WERI-Rb-1 (cell line): ENCODE measurements at regions not wholly inside any gene's neighbourhood (a gene's known extent, or its start where the extent isn't known, plus 50 kb on each side); places are given as distances from the start of the nearest gene placed in this dataset.
A peak's percentile ranks its signal among the peaks of the same experiment; 100 is the strongest.

Experiments used
- DNase-seq: peaks from one replicate; pipeline ENCODE4 v3.0.0-alpha.2; 2020
- H3K27ac ChIP-seq: fragments of 250-450 bp; sonication (Bioruptor Pico); 2 replicates; pipeline ENCODE4 v1.5.1; 2020; ENCODE audit warnings: mild to moderate bottlenecking, moderate library complexity
- H3K27me3 ChIP-seq: fragments of 250-450 bp; sonication (Bioruptor Pico); 2 replicates; pipeline ENCODE4 v1.5.1; 2021; ENCODE audit warnings: mild to moderate bottlenecking, low read depth, moderate library complexity; ENCODE audit not compliant: insufficient read depth, severe bottlenecking
- H3K36me3 ChIP-seq: fragments of 250-450 bp; sonication (Bioruptor Pico); 2 replicates; pipeline ENCODE4 v1.5.1; 2020; ENCODE audit warnings: mild to moderate bottlenecking, moderate library complexity
- H3K4me3 ChIP-seq: 2 replicates; pipeline ENCODE4 v1.5.1; 2011; ENCODE audit warnings: low read depth, mild to moderate bottlenecking, control low read depth, low read length
- H3K9me3 ChIP-seq: fragments of 250-450 bp; sonication (Bioruptor Pico); 2 replicates; pipeline ENCODE4 v1.5.1; 2021; ENCODE audit warnings: mild to moderate bottlenecking, moderate library complexity; ENCODE audit not compliant: severe bottlenecking
- TF ChIP-seq, protein P1 (sequence below): IDR thresholded peaks from 2 replicates; pipeline ENCODE4 v1.5.1; 2011; ENCODE audit warnings: low read depth, mild to moderate bottlenecking, control low read depth, inconsistent platforms, low read length

DNA sequence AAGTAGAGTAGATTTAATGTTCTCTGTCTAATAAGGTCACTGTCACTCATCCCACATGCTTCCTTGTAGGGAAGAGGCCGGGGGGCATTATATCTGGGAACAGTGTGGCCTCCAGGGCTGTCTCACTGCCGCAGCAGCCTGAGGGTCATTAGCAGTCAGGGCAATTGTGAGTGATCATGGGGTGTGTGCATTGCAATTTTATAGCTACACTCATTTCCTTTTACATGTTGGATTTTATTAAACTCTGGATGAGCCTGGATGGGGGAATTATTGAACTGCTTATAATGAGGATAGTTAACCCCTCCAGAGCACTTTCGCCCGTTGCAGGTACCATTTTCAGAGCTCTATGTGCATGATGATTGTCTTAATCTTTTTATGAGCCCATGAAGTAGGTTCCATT is 60.9 kb upstream of the DISP3 start:
- TF ChIP-seq, protein P1, sequence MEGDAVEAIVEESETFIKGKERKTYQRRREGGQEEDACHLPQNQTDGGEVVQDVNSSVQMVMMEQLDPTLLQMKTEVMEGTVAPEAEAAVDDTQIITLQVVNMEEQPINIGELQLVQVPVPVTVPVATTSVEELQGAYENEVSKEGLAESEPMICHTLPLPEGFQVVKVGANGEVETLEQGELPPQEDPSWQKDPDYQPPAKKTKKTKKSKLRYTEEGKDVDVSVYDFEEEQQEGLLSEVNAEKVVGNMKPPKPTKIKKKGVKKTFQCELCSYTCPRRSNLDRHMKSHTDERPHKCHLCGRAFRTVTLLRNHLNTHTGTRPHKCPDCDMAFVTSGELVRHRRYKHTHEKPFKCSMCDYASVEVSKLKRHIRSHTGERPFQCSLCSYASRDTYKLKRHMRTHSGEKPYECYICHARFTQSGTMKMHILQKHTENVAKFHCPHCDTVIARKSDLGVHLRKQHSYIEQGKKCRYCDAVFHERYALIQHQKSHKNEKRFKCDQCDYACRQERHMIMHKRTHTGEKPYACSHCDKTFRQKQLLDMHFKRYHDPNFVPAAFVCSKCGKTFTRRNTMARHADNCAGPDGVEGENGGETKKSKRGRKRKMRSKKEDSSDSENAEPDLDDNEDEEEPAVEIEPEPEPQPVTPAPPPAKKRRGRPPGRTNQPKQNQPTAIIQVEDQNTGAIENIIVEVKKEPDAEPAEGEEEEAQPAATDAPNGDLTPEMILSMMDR, result no peak
- no peaks in the 10 kb centered on the region for H3K27me3 ChIP-seq
- no peak overlapping the region for H3K27ac ChIP-seq
- no peaks in the 10 kb centered on the region for H3K36me3 ChIP-seq
- no peak for DNase-seq
- H3K4me3 ChIP-seq, result no peak overlapping the region
- H3K9me3 ChIP-seq, result no peaks in the 10 kb centered on the region

DNA sequence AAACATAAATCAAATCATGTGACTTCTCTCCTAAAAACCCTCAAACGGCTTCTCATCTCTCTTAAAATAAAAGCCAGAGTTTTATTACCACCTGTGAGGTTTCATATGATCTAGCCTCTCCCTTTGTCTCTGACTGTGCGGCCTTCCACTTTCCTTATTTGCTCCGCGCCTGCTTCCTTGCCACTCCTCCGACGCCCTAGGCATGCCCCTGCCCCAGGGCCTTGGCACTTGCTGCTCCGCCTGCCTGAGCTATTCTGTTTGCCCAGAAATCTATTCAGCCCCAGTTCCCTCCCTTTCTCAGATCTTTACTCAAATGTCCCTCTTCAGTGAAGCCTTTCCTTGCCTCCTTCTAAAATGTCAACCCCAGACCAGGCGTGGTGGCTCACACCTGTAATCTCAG is 57.5 kb upstream of the DISP3 start:
- Histone ChIP-seq H3K27me3 (no peaks in the 10 kb centered on the region), H3K36me3 (no peaks in the 10 kb centered on the region), H3K27ac (no peak overlapping the region), H3K9me3 (no peaks in the 10 kb centered on the region), H3K4me3 (no peak overlapping the region)
- no peak for DNase-seq
- TF ChIP-seq, protein P1, result no peak

DNA sequence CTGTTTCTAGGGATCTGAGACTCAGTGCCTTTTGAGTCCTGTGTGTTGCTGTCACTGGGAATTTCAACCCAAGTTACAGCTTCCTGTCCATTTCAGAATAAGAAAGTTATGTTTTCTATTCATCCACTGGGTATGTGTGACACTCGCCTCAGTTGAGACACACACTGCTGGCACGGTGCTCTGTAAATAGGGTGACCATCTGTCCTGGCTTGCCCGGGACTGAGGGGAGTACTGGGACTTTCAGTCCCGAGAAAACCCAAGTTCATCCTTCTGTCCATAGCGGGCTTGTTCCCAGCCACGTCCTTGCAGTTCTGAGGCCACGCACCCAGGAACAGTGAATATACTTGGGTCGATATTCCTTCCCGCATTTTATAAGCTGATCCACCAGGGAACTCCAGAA is 56.3 kb upstream of the DISP3 start:
- H3K9me3 ChIP-seq, result no peaks in the 10 kb centered on the region
- H3K27ac ChIP-seq, result peak overlapping the region; percentile 5; the same call in 1 of the 2 replicates
- H3K27me3 ChIP-seq, result no peaks in the 10 kb centered on the region
- no peak overlapping the region for H3K4me3 ChIP-seq
- H3K36me3 ChIP-seq, result no peaks in the 10 kb centered on the region
- TF ChIP-seq, protein P1, result no peak
- DNase-seq, result peak; percentile 34

DNA sequence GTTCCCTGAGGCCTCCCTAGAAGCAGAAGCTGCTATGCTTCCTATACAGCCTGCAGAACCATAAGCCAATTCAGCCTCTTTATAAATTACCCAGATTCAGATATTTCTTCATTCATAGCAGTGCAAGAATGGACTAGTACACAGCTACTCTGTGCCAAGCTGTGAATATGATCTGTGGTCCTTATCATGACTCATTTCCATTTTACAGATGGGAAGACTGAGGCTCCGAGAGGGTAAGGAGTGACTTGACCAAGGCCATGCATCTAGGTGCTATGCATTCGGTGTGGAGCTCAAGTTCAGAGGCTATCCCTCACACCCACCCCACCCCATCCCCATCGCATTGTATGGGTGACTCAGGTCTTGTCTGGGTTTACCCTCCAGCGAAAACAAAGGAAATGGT is 52.3 kb upstream of the DISP3 start:
- Histone ChIP-seq H3K27ac (no peak overlapping the region), H3K27me3 (no peaks in the 10 kb centered on the region), H3K4me3 (no peak overlapping the region), H3K36me3 (no peaks in the 10 kb centered on the region), H3K9me3 (no peaks in the 10 kb centered on the region)
- no peak for DNase-seq
- TF ChIP-seq, protein P1, result no peak

DNA sequence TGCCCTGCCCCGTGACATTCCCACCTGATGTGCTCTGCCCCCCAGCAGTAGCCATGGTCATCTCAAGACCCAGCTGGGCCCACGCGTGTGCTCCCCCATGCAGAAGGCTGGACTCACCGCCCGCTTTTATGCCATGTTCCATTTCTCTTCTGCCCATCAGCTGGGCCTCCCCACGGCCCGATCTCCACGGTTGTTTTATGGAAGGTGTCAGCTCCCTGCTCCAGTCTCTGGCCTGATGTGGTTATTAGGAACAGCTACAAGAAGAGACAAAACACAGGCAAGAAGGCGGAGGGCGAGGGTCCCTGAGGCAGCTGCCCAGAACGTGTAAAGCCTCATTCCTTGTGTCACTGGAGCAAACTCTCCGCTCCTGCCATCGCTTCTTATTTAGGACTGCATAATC is 50.2 kb upstream of the DISP3 start:
- H3K4me3 ChIP-seq, result no peak overlapping the region
- no peak overlapping the region for H3K27ac ChIP-seq
- TF ChIP-seq, protein P1, result no peak
- DNase-seq, result no peak
- no peaks in the 10 kb centered on the region for H3K27me3 ChIP-seq
- no peaks in the 10 kb centered on the region for H3K9me3 ChIP-seq
- no peaks in the 10 kb centered on the region for H3K36me3 ChIP-seq
